Thoracic aorta (tissue), 2 donors: ENCODE measurements at regions not wholly inside any gene's neighbourhood (a gene's known extent, or its start where the extent isn't known, plus 50 kb on each side); places are given as distances from the start of the nearest gene placed in this dataset.

Experiments
- ATAC-seq: fragments of 150-250 bp; one replicate; pipeline ENCODE4 v1.8.0; 2017; ENCODE audit warnings: low read depth; ENCODE audit not compliant: insufficient number of reproducible peaks, low FRiP score
- DNase-seq: peaks from one replicate; pipeline ENCODE4 v3.0.0-alpha.2; 2020; ENCODE audit warnings: low spot score
- H3K27ac ChIP-seq, 2 donors: fragments of 200-600 bp; sonication (generic); 1 replicate in 1 of 2; 2 replicates in 1 of 2; pipeline ENCODE4 v1.5.1; 2016; ENCODE audit warnings: mild to moderate bottlenecking in 2 of 2, moderate library complexity in 2 of 2
- H3K27me3 ChIP-seq: fragments of 200-600 bp; sonication (generic); replicated peaks from 2 replicates; pipeline ENCODE4 v1.6.0; 2016; ENCODE audit warnings: mild to moderate bottlenecking; ENCODE audit not compliant: insufficient read depth
- H3K36me3 ChIP-seq: fragments of 200-600 bp; sonication (generic); one replicate; pipeline ENCODE4 v1.5.1; 2016
- H3K4me1 ChIP-seq, 2 donors: fragments of 200-600 bp; sonication (generic); 1 replicate in 1 of 2; 2 replicates in 1 of 2; pipeline versions ENCODE4 v1.5.1 to v1.6.0; 2016; ENCODE audit warnings: low read depth in 2 of 2, mild to moderate bottlenecking in 1 of 2; ENCODE audit not compliant: control insufficient read depth in 1 of 2
- H3K4me3 ChIP-seq: fragments of 200-600 bp; sonication (generic); 2 replicates; pipeline ENCODE4 v1.5.1; 2016; ENCODE audit warnings: mild to moderate bottlenecking
- H3K9me3 ChIP-seq: fragments of 200-600 bp; sonication (generic); 2 replicates; pipeline ENCODE4 v1.5.1; 2016
- CTCF ChIP-seq: fragments of 200-600 bp; sonication (generic); IDR thresholded peaks from one replicate; pipeline ENCODE4 v1.5.1; 2019; ENCODE audit warnings: antibody characterized with exemption

GRCh38 chr6:147677647-147678046 is 169.2 kb downstream of the SAMD5 start:
- H3K27me3 ChIP-seq, result no peaks in the 10 kb centered on the region
- H3K36me3 ChIP-seq, result no peaks in the 10 kb centered on the region
- H3K4me1 ChIP-seq, result no peaks in the 10 kb centered on the region
- DNase-seq (no peak), ATAC-seq (no peak)
- no peaks in the 10 kb centered on the region for H3K9me3 ChIP-seq
- TF ChIP-seq CTCF, result no peak
- H3K27ac ChIP-seq, result no peak overlapping the region
- H3K4me3 ChIP-seq, result no peak overlapping the region

- no peak overlapping the region for H3K27ac ChIP-seq
- no peak overlapping the region for H3K4me3 ChIP-seq
- ATAC-seq (no peak), DNase-seq (no peak)
- H3K27me3 ChIP-seq, result no peaks in the 10 kb centered on the region
- no peak for TF ChIP-seq CTCF
- H3K4me1 ChIP-seq, result no peaks in the 10 kb centered on the region
- no peaks in the 10 kb centered on the region for H3K36me3 ChIP-seq
- H3K9me3 ChIP-seq, result no peaks in the 10 kb centered on the region
Observed at GRCh38 chr6:147678253-147678652, 169.8 kb downstream of the SAMD5 start.

- ATAC-seq, result no peak
- Histone ChIP-seq H3K4me3 (no peak overlapping the region), H3K27ac (no peak overlapping the region), H3K27me3 (no peaks in the 10 kb centered on the region), H3K9me3 (no peaks in the 10 kb centered on the region), H3K36me3 (no peaks in the 10 kb centered on the region), H3K4me1 (no peaks in the 10 kb centered on the region)
- no peak for DNase-seq
- no peak for TF ChIP-seq CTCF
Observed at GRCh38 chr6:147684906-147685305, 176.4 kb downstream of the SAMD5 start.

GRCh38 chr6:147689398-147689797 is 180.9 kb downstream of the SAMD5 start:
- Histone ChIP-seq H3K36me3 (no peaks in the 10 kb centered on the region), H3K27ac (no peak overlapping the region), H3K9me3 (no peaks in the 10 kb centered on the region), H3K4me3 (no peak overlapping the region), H3K4me1 (no peaks in the 10 kb centered on the region), H3K27me3 (no peaks in the 10 kb centered on the region)
- DNase-seq (no peak), ATAC-seq (no peak)
- TF ChIP-seq CTCF, result no peak

- DNase-seq (no peak), ATAC-seq (no peak)
- no peak overlapping the region for H3K4me3 ChIP-seq
- no peaks in the 10 kb centered on the region for H3K36me3 ChIP-seq
- H3K27me3 ChIP-seq, result no peaks in the 10 kb centered on the region
- H3K4me1 ChIP-seq, result no peaks in the 10 kb centered on the region
- no peaks in the 10 kb centered on the region for H3K9me3 ChIP-seq
- H3K27ac ChIP-seq, result no peak overlapping the region
- TF ChIP-seq CTCF, result no peak
Observed at GRCh38 chr6:147691446-147691845, 183.0 kb downstream of the SAMD5 start.
